ENCODE measurements at regions not wholly inside any gene's neighbourhood (a gene's known extent, or its start where the extent isn't known, plus 50 kb on each side); places are given as distances from the start of the nearest gene placed in this dataset.

GRCh38 chr18:78699499-78699898, 280.1 kb upstream of the SALL3 start:
- no peak for TF ChIP-seq CTCF (IDR thresholded peaks at IDR 0.05; ENCODE audit: extremely low read depth, insufficient read depth, missing control alignments)
- no peak for DNase-seq (ENCODE audit: low spot score)
- in situ Hi-C loops (cut with MboI; ENCODE audit: low pct_unique_long_range_greater_than_20kb, low sequenced_read_pairs, unreplicated experiment) = no loop called here

GRCh38 chr18:78701771-78702396, 277.7 kb upstream of the SALL3 start:
- in situ Hi-C loops (cut with MboI; ENCODE audit: low pct_unique_long_range_greater_than_20kb, low sequenced_read_pairs, unreplicated experiment) = no loop called here
- no peak for TF ChIP-seq CTCF (IDR thresholded peaks at IDR 0.05; ENCODE audit: extremely low read depth, insufficient read depth, missing control alignments)
- no peak for DNase-seq (ENCODE audit: low spot score)

- DNase-seq (ENCODE audit: low spot score) = no peak
- TF ChIP-seq CTCF (IDR thresholded peaks at IDR 0.05; ENCODE audit: extremely low read depth, insufficient read depth, missing control alignments) = no peak
- in situ Hi-C loops (cut with MboI; ENCODE audit: low pct_unique_long_range_greater_than_20kb, low sequenced_read_pairs, unreplicated experiment) = no loop called here
These were observed 276.3 kb upstream of the SALL3 start for GRCh38 chr18:78703291-78703690.

- no peak for DNase-seq (ENCODE audit: low spot score)
- in situ Hi-C loops (cut with MboI; ENCODE audit: low pct_unique_long_range_greater_than_20kb, low sequenced_read_pairs, unreplicated experiment) = no loop called here
- TF ChIP-seq CTCF (IDR thresholded peaks at IDR 0.05; ENCODE audit: extremely low read depth, insufficient read depth, missing control alignments) = no peak
These were observed 274.6 kb upstream of the SALL3 start for GRCh38 chr18:78704971-78705461.

- in situ Hi-C loops (cut with MboI; ENCODE audit: low pct_unique_long_range_greater_than_20kb, low sequenced_read_pairs, unreplicated experiment) = no loop called here
- TF ChIP-seq CTCF (IDR thresholded peaks at IDR 0.05; ENCODE audit: extremely low read depth, insufficient read depth, missing control alignments) = no peak
- no peak for DNase-seq (ENCODE audit: low spot score)
These were observed 270.3 kb upstream of the SALL3 start for GRCh38 chr18:78709261-78709809.

GRCh38 chr18:78711316-78711715, 268.3 kb upstream of the SALL3 start:
- no peak for TF ChIP-seq CTCF (IDR thresholded peaks at IDR 0.05; ENCODE audit: extremely low read depth, insufficient read depth, missing control alignments)
- DNase-seq (ENCODE audit: low spot score) = no peak
- in situ Hi-C loops (cut with MboI; ENCODE audit: low pct_unique_long_range_greater_than_20kb, low sequenced_read_pairs, unreplicated experiment) = no loop called here
